ENCODE measurements at regions not wholly inside any gene's neighbourhood (a gene's known extent, or its start where the extent isn't known, plus 50 kb on each side); places are given as distances from the start of the nearest gene placed in this dataset.

GRCh38 chr20:6714279-6714711, 53.2 kb upstream of the BMP2 start:
- TF ChIP-seq ZNF274 (IDR thresholded peaks at IDR 0.05; ENCODE audit: low read depth, low read length) = no peak
- TF ChIP-seq SUZ12 (IDR thresholded peaks at IDR 0.05; ENCODE audit: extremely low read depth, insufficient read depth, insufficient read length) = no peak

Measured in NT2/D1 (cell line).